GM12875 (cell line): ENCODE measurements at regions not wholly inside any gene's neighbourhood (a gene's known extent, or its start where the extent isn't known, plus 50 kb on each side); places are given as distances from the start of the nearest gene placed in this dataset.
"Not testable (repeated sequence)": the region's sequence is repeated elsewhere in the genome, so short reads cannot be mapped to it uniquely, and the experiment has no call there.

Experiments used
- H3K4me3 ChIP-seq: one replicate; pipeline ENCODE4 v1.5.1; 2011; ENCODE audit warnings: low read depth, low read length, control low read depth
- CTCF ChIP-seq: IDR thresholded peaks from 2 replicates; pipeline ENCODE4 v1.5.1; 2011; ENCODE audit warnings: low read depth, mild to moderate bottlenecking, control low read depth, inconsistent platforms, low read length, moderate library complexity, borderline replicate concordance; ENCODE audit not compliant: insufficient read depth

GRCh38 chr5:143533475-143533874 is 130.0 kb upstream of the NR3C1 start:
- TF ChIP-seq CTCF, result no peak
- H3K4me3 ChIP-seq, result no peak overlapping the region

- TF ChIP-seq CTCF, result no peak
- H3K4me3 ChIP-seq, result no peak overlapping the region
These were observed 124.3 kb upstream of the NR3C1 start for GRCh38 chr5:143527808-143528207.

GRCh38 chr5:143525176-143525575 is 121.7 kb upstream of the NR3C1 start:
- no peak for TF ChIP-seq CTCF
- H3K4me3 ChIP-seq, result no peak overlapping the region

GRCh38 chr5:143524338-143524945 is 121.0 kb upstream of the NR3C1 start:
- no peak for TF ChIP-seq CTCF
- H3K4me3 ChIP-seq, result no peak overlapping the region

GRCh38 chr5:143521846-143522400 is 118.4 kb upstream of the NR3C1 start:
- no peak for TF ChIP-seq CTCF
- H3K4me3 ChIP-seq, result no peak overlapping the region

- no peak for TF ChIP-seq CTCF
- H3K4me3 ChIP-seq, result no peak overlapping the region
These were observed 117.7 kb upstream of the NR3C1 start for GRCh38 chr5:143521141-143521540.

- H3K4me3 ChIP-seq, result not testable (repeated sequence)
These were observed 115.7 kb upstream of the NR3C1 start for GRCh38 chr5:143519215-143519614.

- not testable (repeated sequence) for H3K4me3 ChIP-seq
These were observed 114.3 kb upstream of the NR3C1 start for GRCh38 chr5:143517824-143518223.
